HG03159 (cell line): ENCODE measurements at regions not wholly inside any gene's neighbourhood (a gene's known extent, or its start where the extent isn't known, plus 50 kb on each side); places are given as distances from the start of the nearest gene placed in this dataset.
"Not testable (repeated sequence)": the region's sequence is repeated elsewhere in the genome, so short reads cannot be mapped to it uniquely, and the experiment has no call there.

Source experiments
- ATAC-seq: cut with Tn5 transposase; IDR thresholded peaks from one replicate; pipeline ENCODE4 v1.9.1; 2021; ENCODE audit warnings: mild to moderate bottlenecking, moderate library complexity; ENCODE audit not compliant: unreplicated experiment

GRCh38 chr13:50464349-50465251 lies 378.9 kb downstream of the DLEU7 start:
- ATAC-seq = no peak

GRCh38 chr13:50466456-50466855 lies 377.0 kb downstream of the DLEU7 start:
- ATAC-seq = no peak

- no peak for ATAC-seq
Measured at GRCh38 chr13:50467156-50468110, 376.1 kb downstream of the DLEU7 start.

- no peak for ATAC-seq
Measured at GRCh38 chr13:50468849-50469669, 374.4 kb downstream of the DLEU7 start.

- ATAC-seq = not testable (repeated sequence)
Measured at GRCh38 chr13:50473050-50473449, 370.4 kb downstream of the DLEU7 start.

- ATAC-seq = no peak
Measured at GRCh38 chr13:50474088-50474662, 369.3 kb downstream of the DLEU7 start.

GRCh38 chr13:50476577-50477285 lies 366.8 kb downstream of the DLEU7 start:
- no peak for ATAC-seq

- no peak for ATAC-seq
Measured at GRCh38 chr13:50481936-50482335, 361.6 kb downstream of the DLEU7 start.

GRCh38 chr13:50483416-50483815 lies 360.1 kb downstream of the DLEU7 start:
- no peak for ATAC-seq

GRCh38 chr13:50484472-50485113 lies 358.9 kb downstream of the DLEU7 start:
- no peak for ATAC-seq

GRCh38 chr13:50485979-50486935 lies 357.2 kb downstream of the DLEU7 start:
- ATAC-seq = no peak

GRCh38 chr13:50493683-50494082 lies 349.8 kb downstream of the DLEU7 start:
- ATAC-seq = no peak

GRCh38 chr13:50494138-50494537 lies 349.4 kb downstream of the DLEU7 start:
- ATAC-seq = no peak

GRCh38 chr13:50503212-50503611 lies 340.3 kb downstream of the DLEU7 start:
- not testable (repeated sequence) for ATAC-seq

- ATAC-seq = no peak
Measured at GRCh38 chr13:50509167-50509566, 334.3 kb downstream of the DLEU7 start.

GRCh38 chr13:50509771-50510441 lies 333.6 kb downstream of the DLEU7 start:
- ATAC-seq = no peak

- not testable (repeated sequence) for ATAC-seq
Measured at GRCh38 chr13:50510885-50511545, 332.5 kb downstream of the DLEU7 start.
